ENCODE measurements at regions not wholly inside any gene's neighbourhood (a gene's known extent, or its start where the extent isn't known, plus 50 kb on each side); places are given as distances from the start of the nearest gene placed in this dataset.
"Not testable (repeated sequence)": the region's sequence is repeated elsewhere in the genome, so short reads cannot be mapped to it uniquely, and the experiment has no call there.

DNA sequence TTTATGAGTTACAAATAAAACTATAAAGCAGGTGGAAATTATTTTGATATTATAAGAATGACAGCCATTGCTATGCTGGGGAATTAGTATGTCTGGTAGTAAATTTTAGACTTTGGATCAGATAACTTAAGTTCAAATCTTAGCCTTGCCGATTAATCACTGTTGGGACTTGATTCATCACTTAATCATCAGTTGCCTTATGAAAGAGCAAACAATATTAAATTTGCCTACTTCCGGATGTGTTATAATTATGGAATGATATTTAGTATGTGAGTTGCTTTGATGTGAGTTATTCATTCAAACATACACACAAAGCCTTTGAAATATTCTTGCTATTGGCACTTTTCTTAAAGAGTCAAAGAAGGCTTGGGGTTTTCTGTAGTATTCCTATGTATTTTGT, 717.7 kb downstream of the BRINP1 start:
- no peak for DNase-seq (ENCODE audit: low spot score)

- no peak for DNase-seq (ENCODE audit: low spot score)
These were observed 717.0 kb downstream of the BRINP1 start for GRCh38 chr9:118652258-118652657.

GRCh38 chr9:118652912-118653311, 716.3 kb downstream of the BRINP1 start:
- DNase-seq (ENCODE audit: low spot score) = no peak

DNA sequence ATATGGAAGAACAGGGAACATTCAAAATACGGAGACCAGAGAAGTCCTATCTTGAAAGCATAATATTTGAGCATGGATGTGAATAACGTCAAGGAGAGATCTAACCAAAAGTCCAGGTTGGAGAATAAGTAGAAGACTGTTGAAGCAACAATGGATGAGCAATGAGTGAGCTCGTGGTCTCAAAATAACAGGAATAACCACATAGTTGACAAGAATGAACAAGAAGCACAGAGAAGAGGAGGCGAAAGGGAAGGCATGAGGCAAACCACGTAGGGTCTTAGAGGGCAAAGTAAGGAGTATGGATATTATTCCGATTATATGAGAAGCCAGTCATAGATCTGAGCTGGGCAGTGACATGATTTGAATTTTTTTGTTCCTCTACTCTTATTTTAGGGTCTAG, 710.2 kb downstream of the BRINP1 start:
- DNase-seq (ENCODE audit: low spot score) = no peak

- no peak for DNase-seq (ENCODE audit: low spot score)
These were observed 703.9 kb downstream of the BRINP1 start for GRCh38 chr9:118665226-118665919.

DNA sequence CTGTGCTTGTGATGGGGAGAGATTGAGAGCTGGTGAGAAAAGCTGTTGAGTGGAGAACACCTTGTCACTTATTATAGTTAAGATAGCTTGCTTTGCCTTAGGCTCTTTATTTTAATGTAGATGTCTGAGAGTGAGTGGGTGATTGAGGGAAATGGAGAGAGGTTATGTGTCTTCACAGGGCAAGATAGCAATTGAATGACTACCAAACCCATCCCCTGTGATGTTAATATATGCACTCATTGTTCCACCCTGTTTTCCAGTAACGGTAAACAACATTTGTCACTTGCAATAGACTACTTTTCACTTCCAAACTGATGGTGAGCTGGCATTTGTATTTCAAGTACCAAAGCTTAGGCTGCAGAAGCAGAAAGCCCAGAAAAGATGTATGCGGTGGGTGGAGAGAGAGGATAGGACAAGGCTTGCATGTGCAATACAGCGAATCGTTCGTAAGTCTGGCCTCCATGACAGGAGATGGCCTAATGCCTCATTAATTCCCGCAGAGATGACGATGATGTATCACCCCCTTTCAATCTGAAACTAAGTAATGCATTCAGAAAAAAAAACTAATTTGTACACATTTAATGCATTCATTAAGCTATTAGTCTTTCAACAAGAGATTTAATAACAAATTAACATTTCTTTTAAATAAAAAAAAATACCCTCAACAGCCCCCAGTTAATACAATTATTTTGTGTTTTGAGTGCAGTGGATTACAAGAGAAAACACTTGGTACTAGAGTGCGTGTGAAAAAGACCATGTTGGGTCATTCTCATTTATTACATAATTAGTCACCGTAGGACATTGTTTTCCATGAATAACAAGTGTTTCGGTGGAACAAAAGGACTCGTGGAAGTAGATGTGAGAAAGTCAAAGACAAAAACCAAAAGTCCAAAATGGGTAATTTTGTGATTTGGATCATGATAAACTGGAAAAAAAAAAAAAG, 699.0 kb downstream of the BRINP1 start:
- DNase-seq (ENCODE audit: low spot score) = no peak

DNA sequence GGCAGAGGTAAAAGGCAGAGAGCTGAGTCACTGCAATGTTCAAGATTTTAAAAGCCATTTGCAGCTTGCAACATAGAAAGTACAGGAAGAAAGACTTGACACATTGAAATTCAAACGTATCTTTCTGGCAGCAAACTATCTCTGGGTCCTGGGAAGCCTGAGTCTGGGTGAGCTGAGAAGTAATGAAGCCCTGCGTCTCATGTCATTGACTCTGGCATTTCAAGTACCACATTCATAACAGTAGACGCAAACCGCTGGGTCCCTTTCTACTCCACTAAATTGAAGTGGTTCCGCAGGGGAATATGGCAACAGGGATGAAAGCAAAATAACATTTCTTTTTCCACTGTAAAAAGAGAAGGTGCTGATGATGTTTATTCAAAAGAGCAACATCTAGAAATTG, 694.3 kb downstream of the BRINP1 start:
- no peak for DNase-seq (ENCODE audit: low spot score)

DNA sequence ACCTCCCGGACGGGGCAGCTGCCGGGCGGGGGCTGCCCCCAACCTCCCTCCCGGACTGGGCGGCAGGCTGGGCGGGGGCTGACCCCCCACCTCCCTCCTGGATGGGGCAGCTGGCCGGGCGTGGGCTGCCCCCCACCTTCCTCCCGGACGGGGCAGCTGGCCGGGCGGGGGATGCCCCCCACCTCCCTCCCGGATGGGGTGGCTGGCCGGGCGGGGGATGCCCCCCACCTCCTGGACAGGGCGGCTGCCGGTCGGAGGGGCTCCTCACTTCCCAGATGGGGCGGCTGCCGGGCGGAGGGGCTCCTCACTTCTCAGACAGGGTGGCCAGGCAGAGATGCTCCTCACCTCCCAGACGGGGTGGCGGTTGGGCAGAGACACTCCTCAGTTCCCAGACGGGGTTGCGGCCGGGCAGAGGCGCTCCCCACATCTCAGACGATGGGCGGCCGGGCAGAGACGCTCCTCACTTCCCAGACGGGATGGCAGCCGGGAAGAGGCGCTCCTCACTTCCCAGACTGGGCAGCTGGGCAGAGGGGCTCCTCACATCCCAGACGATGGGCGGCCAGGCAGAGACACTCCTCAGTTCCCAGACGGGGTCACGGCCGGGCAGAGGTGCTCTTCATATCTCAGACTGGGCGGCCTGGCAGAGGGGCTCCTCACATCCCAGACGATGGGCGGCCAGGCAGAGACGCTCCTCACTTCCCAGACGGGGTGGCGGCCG, 691.1 kb downstream of the BRINP1 start:
- DNase-seq (ENCODE audit: low spot score) = not testable (repeated sequence)

GRCh38 chr9:118686959-118687358, 682.3 kb downstream of the BRINP1 start:
- no peak for DNase-seq (ENCODE audit: low spot score)

GRCh38 chr9:118689280-118689679, 680.0 kb downstream of the BRINP1 start:
- no peak for DNase-seq (ENCODE audit: low spot score)

DNA sequence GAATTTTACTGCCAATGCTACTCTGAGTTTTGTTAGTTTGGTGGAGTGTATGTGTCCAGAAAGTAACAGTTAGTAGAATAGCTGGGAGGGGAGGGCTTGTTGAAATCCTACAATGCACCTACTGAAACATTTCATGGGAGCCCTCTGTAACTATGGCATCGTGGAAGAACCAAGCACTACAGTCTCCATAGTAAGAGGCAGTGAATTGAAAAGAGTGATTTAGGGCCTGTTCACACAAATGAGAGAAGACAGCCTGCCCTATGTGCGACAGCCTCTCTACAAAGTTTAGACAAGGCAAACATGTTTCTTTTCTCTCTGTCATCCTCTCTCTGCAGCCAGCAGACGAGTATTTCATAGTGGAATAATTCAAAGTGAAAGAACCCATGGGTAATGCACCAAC, 676.6 kb downstream of the BRINP1 start:
- DNase-seq (ENCODE audit: low spot score) = no peak

DNA sequence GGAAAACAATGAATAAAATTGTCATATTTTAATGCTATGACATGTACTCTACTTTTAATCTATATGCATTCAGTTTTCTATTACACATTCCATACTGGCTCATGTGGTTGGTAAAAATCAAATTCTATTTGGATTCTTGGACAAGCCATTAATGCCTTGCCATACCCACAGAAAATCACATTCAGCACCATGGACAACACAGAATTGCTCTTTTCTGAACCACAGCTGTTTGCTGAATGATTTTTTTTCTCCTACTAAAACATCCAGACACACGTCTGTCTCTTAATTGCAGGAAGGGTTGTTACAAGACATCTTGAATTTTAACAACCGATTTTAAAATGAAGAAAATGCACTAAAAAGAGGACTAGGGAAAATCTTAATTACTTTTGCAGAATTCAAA, 675.6 kb downstream of the BRINP1 start:
- no peak for DNase-seq (ENCODE audit: low spot score)

- not testable (repeated sequence) for DNase-seq (ENCODE audit: low spot score)
These were observed 674.0 kb downstream of the BRINP1 start for GRCh38 chr9:118695249-118695648.

DNA sequence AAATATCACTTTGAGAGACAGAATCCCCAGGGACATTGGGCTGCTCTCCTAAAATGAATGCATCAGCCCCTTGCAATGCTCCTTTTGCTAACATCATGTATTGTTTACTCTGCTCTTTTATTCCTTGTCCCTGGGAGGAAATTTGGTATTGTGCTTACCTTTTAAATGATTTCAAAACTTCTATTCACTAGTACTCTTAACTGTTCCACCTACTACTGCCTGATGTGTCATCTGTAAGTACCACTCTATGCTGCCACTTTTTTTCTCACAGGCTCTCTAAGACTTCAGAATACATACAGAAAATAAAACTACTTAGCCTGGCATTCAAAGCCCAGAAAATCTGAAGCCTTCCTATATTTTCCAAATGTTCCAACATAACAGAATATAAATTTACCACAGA, 667.2 kb downstream of the BRINP1 start:
- DNase-seq (ENCODE audit: low spot score) = no peak

GRCh38 chr9:118711843-118712242, 657.4 kb downstream of the BRINP1 start:
- no peak for DNase-seq (ENCODE audit: low spot score)

DNA sequence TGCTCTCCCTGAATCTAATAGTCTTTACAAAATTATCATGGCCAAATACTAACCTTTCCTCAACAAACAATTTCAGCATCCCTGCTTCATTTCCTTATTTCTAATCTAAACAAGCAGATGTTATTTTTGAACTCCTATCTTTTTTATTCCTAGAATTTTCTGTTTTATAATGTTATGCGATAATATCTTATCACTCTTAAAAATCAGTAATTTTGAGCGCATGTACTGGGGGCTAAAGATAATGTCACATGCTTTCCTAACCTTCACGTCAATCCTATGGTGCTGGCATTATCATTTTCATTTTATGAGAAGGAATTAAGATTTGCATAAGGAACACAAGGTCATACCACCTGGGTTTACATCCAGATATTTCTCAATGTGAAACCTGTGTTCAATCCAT, 648.0 kb downstream of the BRINP1 start:
- no peak for DNase-seq (ENCODE audit: low spot score)

GRCh38 chr9:118721923-118722322, 647.3 kb downstream of the BRINP1 start:
- DNase-seq (ENCODE audit: low spot score) = no peak

- no peak for DNase-seq (ENCODE audit: low spot score)
These were observed 639.3 kb downstream of the BRINP1 start for GRCh38 chr9:118729981-118730380.

DNA sequence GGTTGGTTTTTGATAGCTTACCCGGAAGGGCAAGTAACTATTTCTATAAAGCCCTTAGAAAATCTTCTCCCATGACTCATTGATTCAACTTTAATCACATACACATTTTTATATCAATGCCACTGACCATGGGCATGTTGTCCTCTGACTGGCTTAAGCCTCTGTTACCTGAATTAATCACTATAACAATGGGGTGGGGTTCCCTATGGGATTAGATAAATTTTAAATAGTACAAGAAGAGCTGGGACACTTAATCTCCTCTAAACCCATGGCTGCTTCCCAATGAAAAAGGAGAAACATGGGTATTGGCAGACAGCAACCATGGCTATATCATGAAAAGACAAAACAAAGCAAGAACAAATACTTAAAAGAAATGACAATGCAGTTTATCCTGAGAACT, 636.2 kb downstream of the BRINP1 start:
- no peak for DNase-seq (ENCODE audit: low spot score)

DNA sequence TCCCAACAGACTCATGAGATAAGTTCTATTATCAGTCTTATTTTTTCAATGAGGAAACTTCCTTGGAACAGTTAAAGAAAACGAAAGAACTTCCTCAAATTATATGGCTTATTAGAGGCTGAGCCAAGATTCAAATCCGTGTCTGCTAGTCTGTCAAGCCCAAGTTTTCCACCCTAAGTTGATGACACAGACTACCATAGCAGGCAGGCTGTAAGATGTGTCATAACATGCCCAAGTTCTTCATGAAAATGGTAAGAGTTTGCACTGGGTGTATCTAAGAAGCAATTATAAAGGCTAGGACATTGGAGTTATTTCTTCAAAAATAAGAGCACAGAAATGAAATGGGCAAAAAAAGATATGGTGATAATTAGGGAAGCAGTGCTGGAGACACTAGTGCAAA, 634.5 kb downstream of the BRINP1 start:
- no peak for DNase-seq (ENCODE audit: low spot score)

GRCh38 chr9:118736406-118736805, 632.8 kb downstream of the BRINP1 start:
- no peak for DNase-seq (ENCODE audit: low spot score)

DNA sequence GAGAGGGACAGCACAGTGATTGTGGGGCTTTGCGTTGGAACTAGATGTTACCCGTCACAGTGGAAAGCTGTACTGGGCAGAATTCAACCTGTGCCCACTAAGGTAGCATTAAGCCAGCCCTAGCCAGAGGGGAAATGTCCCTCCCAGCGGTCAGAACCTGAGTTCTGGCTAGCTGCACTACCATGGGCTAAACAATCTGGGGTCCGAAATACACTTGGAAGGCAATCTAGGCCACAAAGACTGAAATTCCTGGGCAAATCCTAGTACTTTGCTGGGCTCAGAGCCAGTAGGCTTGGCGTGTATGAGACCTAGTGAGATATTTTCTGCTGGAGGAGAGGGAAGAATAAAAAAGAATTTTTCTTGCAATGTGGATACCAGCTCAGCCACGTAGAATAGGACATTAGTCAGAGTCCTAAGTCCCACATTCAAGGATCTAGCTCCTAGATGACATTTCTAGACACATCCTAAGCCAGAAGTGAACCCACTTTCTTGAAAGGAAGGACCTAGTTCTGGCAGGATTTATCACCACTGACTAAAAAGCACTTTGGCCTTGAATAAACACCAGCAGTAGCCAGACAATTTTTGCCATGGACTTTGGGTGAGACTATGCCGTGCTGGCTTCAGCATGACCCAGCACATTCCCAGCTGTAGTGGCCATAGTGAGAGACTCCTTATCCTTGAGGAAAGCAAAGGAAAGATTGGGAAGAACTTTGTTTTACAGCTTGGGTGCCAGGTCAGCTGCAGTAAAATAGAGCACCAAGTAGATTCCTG, 618.0 kb downstream of the BRINP1 start:
- no peak for DNase-seq (ENCODE audit: low spot score)

Data from ecto neural progenitor cell (in vitro differentiated cells).